ENCODE measurements at regions not wholly inside any gene's neighbourhood (a gene's known extent, or its start where the extent isn't known, plus 50 kb on each side); places are given as distances from the start of the nearest gene placed in this dataset.
"Not testable (repeated sequence)": the region's sequence is repeated elsewhere in the genome, so short reads cannot be mapped to it uniquely, and the experiment has no call there.

DNA sequence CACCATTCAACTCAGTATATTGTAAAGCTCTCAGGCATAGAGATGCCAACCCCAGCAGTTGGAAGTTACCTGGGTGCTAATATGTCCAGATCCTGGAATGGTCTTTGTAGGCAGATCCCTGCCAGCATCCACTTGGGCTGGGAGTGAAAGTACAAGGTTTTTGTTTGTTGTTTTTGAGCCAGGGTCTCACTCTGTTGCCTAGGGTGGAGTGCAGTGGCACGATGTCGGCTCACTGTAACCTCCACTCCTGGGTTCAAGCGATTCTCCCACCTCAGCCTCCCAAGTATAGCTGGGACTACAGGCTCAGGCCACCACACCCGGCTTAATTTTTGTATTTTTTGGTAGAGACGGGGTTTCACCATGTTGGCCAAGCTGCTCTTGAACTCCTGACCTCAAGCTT lies 177.6 kb downstream of the IRF8 start:
- DNase-seq (ENCODE audit: low spot score), result no peak

DNA sequence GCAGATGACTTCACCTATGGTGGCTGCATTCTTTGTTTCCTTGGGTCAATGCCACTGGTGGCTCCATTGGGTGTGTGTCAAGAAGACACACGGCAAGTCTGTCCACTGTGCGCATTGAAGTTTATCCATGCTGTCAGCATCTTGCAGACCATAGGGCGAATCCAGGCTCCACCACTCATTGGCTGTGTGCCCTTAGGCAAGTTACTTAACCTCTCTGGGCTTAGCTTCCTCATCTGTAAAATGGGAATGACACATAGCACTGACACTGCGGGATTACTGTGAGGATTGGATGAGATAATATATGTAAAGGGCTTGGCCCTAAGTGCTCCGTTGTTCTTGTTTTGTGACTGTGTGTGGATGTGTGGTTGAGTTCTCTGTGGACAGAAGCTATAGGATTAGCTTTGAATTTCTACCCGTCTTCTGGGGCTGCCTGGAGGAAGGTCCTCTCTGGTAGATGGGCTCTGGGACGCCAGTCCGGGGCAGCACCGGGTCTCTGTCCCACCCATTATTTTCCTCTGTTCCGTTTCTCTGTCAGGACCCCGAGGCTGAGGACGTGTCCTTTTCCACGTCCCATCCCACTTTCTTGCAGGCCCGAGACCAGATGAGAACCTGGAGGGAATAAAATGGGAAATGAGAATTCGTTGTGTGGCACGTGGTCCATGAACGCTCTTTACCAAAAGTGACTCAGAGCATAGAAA lies 178.4 kb downstream of the IRF8 start:
- DNase-seq (ENCODE audit: low spot score), result no peak

DNA sequence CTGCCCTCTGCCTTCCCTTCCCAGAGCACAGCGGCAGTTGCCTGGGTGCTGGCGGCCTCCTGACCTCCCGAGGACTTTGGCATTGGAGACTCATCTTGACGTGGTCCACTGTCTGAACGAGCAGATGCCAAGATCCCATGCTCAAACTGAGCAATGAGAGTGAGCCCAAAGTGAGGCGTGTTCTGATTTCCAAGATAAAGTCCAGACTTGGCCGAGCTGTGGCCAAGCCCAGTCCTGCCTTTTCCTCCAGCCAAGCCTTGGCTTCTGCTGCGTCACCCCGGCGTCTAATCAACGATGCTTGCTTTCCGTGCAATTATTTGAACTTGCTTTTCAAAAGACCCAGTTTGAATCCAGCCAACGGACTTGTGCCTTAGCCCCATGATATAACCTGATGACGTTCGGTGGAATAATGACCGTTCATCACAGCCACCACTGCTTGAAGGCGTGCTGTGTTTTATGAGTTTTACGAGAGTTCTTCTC lies 179.2 kb downstream of the IRF8 start:
- DNase-seq (ENCODE audit: low spot score), result no peak

DNA sequence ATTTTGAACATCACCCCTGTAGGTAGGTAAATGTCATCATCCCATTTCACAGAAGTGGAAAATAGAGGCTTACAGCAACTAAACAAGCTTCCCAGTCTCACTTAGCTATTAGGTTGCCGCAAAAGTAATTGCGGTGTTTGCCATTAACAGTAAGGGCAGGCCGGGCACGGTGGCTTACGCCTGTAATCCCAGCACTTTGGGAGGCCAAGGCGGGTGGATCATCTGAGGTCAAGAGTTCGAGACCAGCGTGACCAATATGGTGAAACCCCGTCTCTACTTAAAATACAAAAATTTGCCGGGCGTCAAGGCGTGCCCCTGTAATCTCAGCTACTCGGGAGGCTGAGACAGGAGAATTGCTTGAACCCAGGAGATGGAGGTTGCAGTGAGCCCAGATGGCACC lies 179.7 kb downstream of the IRF8 start:
- not testable (repeated sequence) for DNase-seq (ENCODE audit: low spot score)

DNA sequence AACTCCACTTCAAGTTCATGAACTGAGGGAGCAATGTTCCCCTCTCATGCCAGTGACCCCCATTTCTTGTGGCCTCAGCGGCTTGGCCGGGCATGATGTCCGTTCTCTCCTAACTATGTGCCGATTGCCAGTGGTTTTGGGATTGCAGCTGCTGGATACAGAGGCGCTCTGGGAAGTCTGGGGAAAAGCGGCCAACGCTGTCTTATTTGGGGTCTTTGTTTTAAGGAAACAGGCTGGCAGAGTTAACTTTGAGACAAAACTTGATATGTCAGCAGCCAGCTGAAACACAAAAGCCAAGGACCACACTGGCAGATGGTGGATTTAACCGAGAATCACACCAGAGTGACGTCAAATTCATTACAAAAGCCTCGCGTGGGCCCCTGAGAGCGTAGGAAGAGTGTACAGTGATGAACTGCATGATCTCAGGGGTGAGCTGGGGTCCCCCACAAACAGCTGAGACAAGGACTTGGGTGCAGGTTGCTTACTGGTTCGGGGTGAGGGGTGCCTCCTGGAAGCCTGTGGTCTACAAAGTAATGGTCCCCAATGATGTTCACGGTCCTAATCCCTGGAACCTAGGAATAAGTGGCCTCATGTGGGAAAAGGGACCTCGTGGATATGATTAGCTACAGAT lies 180.4 kb downstream of the IRF8 start:
- DNase-seq (ENCODE audit: low spot score), result no peak

DNA sequence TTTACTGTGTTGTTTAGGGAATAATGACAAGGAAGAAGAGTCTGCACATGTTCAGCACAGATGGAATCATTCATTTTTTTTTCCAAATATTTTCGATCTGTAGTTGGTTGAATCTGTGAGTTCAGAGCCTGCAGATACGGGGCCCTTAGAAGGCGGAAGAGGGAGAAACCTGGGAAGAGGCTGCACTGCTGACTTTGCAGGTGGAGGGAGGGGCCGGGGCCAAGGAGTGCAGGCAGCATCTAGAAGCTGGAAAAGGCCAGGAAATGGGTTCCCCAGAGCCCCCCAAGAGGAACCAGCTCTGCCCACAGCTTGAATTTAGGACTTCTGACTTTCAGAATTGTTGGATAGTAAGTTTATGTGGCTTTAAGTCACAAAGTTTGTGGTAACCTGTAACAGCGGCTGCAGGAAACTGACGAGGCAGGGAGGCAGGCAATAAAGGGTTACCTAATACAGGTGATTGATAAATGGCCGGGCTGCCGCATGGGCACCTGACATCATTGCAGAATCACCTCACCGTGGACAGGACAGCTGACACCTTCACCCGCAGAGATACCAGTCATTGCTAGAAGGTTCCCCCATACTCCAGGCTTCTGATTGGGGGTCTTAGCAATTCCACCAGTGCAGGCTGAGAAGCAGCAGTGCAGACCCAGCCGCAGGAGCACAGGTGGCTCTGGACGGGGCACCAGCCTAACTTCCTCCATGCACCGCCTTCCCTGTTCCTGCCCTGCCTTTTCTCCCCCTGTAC lies 181.3 kb downstream of the IRF8 start:
- no peak for DNase-seq (ENCODE audit: low spot score)

DNA sequence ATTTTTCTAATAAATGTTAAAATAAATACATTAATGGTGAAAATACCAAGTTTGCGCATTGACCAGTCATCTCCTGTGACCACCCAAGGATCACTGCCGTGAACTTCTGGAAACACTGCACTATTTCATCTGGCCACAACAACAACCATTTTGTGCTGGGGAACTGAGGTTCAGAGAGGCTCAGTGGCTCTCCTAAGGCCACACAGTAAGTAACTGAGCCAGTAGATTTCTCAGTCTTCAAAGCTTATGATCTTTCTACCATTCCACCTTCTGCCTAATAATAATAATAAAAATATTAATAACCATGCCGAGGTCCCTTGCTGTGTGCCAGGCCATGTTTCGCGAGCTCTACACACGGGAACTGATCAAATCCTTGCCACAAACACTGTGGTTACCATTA lies 182.0 kb downstream of the IRF8 start:
- DNase-seq (ENCODE audit: low spot score), result no peak

DNA sequence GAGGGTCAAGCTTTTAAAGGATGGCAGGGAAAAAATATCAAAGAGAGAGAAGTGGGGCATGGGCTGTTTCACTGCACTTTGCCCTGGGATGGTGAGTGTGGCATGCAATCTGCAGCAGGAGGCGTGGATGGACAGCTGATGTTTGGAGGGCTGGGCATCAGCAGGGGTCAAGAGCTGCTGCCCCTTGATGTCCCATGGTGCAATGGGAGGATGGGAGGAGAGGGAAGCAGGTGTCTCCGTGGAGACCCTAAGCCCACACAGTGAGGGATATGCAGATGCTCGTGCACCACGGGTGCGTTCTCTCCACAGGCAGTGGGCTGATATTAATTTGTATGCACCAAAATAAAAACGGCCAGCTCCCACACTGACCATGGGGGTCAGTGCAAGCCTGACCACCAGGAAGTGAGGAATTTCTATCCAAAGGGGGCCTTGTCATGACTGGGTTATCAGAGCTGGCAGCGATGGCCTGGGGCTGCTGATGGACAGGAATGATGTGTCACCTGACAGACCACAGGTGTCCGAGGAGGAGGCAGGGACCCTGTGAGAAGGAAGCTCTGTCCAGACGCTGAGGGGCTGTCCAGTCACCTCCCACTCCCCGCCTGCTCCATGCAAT lies 183.6 kb downstream of the IRF8 start:
- no peak for DNase-seq (ENCODE audit: low spot score)

DNA sequence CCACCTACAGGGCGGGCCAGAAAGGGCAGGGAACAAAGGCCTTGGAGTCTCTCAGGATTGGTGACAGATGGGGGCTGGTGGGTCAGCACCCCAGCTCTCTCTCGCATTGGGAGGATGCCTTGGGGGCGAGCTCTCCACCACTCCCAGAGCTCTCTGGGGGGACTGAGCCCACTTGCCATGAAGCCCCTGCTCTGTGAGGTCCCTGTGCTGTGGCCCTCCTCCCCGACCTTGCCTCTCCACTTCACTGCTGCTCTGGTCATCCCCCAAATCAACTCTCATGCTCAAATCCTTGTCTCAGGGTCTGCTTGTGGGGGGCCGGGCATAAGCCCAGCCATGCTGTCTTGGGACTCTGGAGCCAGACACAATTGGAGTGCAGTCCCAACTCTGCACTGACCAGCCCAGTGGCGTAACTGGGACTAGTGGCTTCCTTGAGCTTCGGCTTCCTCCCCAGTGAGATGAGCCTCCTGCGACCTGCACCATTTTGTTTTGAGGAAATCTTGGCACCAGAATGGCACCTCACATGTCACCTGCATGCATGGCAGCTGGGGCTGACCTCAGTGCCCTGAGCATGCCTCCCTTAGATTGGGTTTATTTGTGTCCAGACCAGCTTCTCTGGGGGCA lies 184.5 kb downstream of the IRF8 start:
- no peak for DNase-seq (ENCODE audit: low spot score)

DNA sequence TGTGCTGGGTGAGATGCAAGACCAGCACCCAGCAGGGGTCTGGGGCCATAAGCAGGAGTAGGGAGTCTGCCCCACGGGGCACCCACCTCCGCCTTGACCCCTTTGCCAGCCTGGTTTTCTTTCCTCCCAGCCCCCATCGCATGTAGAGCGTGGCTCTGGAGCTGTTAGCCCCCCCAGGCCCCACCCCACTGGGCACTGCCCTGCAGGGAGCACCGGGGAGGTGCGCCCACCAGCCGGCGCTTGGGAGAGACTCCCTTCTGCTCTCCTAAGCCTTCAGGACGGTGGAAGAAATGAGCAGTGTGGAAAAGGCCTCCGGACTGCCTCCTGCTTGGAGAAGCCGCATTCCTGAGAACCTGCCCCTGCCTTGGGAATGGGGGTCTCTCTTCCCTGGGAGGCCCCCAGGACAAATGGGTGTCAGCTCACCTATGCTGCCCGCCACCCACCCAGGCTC lies 186.2 kb downstream of the IRF8 start:
- DNase-seq (ENCODE audit: low spot score), result no peak

DNA sequence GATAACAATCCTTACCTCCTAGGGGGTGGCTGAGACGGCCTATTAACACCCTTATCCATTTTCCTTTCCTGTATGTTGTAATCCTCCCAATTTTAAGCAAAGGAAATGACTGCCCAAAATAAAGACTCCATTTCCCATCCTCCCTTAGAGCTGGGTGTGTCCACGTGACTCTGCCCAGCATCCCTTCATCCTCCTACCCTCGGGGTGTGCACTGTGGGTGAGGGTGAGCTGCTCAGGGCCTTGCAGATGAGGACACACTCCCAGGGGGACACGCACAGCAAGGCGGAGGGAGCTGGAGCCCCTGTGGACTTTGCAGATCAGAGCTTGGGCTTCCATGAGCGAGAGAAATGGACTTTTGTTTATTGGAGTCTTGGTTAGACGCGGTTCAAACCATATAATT lies 186.8 kb downstream of the IRF8 start:
- DNase-seq (ENCODE audit: low spot score), result no peak

DNA sequence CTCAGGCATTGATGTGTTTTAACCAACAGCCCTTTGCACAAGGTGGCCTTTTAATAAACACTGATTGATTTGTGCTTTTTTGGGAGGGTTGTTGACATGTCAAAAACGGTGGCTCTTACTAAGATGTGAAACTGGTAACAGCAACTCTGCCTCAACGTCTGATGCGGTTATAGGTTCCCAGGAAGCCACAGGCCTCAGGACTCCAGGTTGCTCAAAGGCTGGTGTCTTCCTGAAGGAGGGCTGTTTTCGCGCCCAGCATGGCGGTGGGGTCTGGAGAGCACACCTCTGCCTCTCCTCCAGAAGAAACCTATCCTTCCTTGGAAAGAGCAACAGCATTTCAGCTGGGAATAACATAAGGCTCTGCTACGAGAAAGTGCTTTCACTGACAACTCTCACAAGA lies 187.5 kb downstream of the IRF8 start:
- no peak for DNase-seq (ENCODE audit: low spot score)

DNA sequence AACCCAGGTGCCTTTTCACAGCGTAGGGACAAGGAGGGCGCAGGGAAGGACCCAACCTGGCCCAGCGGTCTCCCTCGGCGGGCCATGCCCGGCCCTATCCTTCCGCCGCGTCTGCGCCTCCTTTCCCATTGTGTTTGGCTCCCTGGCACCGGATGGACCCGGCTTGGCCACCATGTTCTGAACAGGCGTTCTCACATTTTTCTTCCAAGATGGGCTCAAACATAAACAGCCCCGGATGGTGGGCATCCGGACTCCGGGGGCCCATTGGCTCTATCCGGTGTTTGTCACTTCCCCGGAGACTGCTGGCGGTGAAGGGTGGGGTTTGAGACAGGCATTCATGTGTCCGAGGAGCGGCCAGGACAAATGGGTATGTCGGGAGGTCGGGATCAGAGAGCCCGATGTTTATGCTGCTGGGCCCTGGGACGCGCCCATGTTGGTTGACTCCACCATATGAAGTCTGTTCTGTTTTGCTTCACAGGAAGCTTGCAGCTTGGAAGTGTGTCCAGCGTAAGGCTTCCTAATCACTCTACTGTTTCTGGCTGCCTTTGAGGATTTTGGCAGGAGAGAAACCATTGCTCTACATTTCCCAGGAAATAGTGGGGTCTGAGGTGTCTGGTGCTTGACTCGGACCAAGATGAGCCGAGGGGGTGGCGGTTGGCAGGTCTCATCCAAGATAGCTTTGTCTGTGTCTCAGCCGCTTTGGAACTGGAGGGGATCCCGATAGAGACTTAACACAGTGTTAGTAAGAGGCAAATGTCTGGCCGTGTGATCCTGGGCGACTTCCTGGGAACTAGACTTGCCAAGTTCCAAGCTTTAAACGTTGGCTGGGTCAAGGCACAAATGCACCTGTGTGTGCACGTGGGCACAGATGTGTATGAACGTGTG lies 188.3 kb downstream of the IRF8 start:
- no peak for DNase-seq (ENCODE audit: low spot score)

DNA sequence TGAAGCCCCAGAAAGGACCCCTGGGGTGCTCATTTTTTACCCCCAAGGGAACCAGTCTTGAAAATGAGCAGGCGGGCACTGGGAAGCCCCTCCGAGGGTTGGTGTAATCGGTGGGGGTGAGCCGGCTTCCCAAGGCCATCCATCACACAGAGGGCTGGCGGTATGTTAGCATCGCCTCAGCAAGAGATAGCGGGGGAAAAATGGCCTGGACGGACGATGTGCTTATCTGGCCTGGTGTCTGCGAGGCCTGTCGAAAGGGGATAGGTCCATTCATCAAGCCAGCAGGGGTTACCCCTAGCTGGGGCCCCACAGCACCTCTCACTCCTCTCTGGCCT lies 188.9 kb downstream of the IRF8 start:
- DNase-seq (ENCODE audit: low spot score), result no peak

DNA sequence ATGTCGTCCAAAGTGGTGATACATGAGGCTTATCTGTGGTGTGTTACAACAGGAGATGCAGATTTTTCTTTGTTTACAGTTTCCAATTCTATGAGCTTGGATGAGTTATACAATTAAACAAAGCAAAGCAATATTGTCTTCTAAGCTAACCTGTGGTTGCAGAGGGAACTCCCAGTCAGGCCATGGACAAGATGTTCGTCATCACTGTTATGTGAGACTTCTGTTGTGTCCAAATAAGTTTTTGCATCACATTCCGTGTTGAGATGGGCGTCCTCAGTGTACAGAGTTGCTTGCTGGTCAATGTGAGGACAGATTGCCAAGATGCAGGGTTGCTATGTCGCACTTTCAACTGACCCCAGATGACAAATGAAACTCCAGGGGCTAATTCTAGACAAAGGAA lies 189.3 kb downstream of the IRF8 start:
- DNase-seq (ENCODE audit: low spot score), result no peak

DNA sequence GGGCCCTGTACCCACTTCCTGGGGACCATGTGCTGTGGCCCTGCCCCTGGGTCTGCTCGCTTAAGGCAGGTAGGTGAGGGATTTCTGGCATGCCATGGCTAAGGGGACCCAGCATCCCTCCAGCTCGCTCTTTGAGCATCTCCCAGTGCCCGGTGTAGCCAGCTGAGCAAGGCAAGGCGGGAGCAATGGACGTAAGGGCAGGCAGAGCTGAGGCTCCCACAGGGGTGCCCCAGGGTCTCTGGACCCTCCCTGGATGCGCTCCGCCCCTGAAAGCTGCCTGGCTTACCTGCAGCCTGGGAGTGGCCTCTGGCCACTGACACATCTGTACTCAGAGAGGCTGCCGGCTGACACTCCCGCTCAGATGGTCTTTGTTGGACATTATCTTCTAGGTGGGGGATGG lies 189.9 kb downstream of the IRF8 start:
- no peak for DNase-seq (ENCODE audit: low spot score)

DNA sequence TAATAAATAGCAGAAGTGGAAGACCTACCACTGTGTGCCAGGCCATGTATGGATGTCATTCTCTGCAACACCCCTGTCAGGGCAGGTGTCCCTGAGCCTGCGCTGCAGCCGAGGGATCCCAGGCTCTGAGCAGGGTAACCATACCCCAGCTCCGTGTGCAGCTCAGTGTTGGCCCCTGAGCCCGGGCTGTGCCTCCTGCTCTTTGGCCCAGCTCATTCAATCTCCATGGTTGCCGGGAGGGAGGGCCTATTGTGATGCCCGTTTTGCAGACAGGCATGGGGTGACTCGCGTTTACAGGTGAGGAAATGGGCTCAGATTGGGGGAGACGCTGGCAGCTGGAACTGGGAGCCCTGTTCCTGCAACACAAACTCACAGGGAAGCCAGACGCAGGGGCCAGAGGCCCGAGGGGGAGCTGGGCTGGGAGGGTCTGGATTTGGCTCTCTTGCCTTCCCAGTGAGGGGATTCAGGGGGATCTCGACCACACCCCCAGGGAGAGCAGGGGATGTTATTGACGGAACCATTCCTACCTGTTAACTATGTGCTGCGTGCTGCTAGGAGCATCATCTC lies 190.5 kb downstream of the IRF8 start:
- DNase-seq (ENCODE audit: low spot score), result no peak

DNA sequence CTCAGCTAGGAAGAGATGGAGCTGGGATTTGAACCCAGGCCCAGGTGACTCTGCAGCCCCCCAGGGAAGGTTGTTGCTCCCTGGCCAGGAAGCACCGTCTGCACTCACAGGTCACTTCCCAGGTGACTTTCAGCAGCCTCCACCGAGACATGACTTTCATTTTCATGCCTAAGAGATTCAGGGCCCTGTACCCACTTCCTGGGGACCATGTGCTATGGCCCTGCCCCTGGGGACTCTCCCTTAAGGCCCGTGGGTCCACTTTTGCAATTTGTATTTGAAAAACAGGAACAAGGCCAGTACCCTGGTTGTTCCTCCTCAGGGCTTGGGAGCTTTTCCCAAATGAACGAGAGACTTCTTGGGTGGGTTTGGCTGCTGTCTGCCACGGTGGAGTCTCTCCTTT lies 191.0 kb downstream of the IRF8 start:
- DNase-seq (ENCODE audit: low spot score), result no peak

DNA sequence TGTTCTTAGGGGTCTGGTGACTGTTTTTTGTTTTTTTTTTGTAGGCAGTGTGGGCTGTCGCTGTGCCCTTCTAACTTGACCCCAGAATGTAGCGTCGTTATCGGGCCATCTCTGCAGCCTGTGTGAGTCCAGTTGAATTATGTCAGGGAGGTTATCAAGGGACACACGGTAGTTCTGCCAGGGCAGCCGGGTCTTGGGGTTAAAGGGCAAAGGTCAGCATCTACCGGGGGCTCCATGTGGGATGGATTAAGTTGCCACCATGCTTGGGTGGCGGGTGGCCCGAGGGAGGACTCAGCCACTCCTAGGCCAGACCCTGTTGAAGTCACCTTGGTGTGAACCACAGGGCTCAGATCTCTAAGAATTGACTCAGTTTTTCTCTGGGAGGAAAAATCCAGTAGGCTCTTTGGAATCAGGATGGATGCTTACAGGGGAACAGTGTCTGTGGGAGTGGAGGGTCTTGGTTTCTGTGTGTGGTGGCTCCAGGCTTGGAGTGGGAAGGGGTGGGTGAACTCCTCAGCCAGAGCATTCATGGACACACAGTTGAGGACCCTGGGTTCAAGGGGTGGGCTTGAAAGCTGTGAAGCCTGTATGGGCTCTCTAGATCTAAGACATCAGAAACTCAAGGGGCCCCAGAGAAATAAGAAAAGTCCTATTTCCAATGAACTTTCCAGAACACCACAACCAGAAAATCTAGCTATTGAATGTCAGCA lies 191.7 kb downstream of the IRF8 start:
- DNase-seq (ENCODE audit: low spot score), result no peak

DNA sequence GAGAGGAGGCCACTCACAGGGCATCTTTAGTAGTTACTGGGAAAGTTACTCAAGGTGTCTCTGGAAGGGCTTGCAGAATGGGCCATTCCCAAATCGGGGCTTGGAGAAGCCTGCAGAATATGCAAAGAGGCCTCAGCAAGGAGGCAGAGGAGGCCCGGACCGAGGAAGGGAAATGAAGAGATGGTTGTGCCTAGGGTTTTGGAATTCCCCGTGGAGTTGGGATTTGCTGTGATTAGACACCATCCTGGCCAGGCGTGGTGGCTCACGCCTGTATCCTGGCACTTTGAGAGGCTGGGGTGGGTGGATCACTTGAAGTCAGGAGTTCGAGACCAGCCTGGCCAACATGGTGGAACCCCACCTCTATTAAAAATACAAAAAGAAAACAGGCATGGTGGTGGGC lies 193.0 kb downstream of the IRF8 start:
- DNase-seq (ENCODE audit: low spot score), result no peak

All from HuH-7.5 (cell line).